ENCODE measurements at regions not wholly inside any gene's neighbourhood (a gene's known extent, or its start where the extent isn't known, plus 50 kb on each side); places are given as distances from the start of the nearest gene placed in this dataset.

- TF ChIP-seq CTCF (IDR thresholded peaks at IDR 0.05) (no peak), POLR2A (IDR thresholded peaks at IDR 0.05) (no peak)
Measured at GRCh38 chr2:239552213-239552926, 151.6 kb upstream of the HDAC4 start.
